HG03520 (cell line): ENCODE measurements at regions not wholly inside any gene's neighbourhood (a gene's known extent, or its start where the extent isn't known, plus 50 kb on each side); places are given as distances from the start of the nearest gene placed in this dataset.
"Not testable (repeated sequence)": the region's sequence is repeated elsewhere in the genome, so short reads cannot be mapped to it uniquely, and the experiment has no call there.

Experiments
- ATAC-seq: cut with Tn5 transposase; IDR thresholded peaks from one replicate; pipeline ENCODE4 v1.9.1; 2021; ENCODE audit warnings: mild to moderate bottlenecking, moderate library complexity; ENCODE audit not compliant: unreplicated experiment

DNA sequence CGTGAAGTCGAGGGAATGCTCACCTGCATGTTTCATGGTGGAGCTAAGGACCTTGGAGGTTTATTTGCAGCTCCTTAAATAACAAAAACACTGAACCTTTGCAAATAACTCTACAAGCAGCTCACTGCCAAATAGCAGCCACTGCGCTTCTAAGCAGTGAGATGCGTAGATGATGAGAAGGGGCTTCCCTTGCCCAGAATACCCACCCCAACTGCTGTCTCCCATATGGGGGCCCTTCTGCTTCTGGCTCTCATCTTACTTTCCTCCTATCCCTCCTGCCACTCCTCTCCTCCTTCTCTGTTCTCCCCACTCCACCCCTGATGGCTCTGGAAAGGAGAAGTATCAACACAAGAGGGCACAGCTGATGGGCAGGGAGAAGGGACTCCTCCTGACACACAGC, 193.3 kb upstream of the SSTR4 start:
- ATAC-seq, result no peak

- no peak for ATAC-seq
Measured at GRCh38 chr20:22842793-22843192, 192.3 kb upstream of the SSTR4 start.

DNA sequence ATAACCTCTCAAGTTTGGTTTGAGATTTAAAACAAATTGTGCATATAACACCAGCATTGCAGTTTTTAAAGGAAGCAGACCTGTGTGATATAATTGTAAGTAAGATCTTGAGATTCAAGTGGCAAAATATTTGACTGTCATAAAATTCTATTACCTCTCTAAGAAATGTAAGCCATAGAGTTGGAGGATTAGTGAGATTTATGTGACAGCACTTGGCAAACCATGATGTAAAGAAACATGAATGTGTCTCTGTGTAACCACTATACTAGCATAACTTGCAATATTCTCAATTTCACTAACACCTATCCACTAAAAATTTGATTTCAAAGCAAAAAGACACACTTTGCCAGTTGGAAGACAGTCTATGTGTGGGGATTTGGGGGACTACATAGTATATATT, 190.2 kb upstream of the SSTR4 start:
- no peak for ATAC-seq

- no peak for ATAC-seq
Measured at GRCh38 chr20:22846863-22847262, 188.2 kb upstream of the SSTR4 start.

DNA sequence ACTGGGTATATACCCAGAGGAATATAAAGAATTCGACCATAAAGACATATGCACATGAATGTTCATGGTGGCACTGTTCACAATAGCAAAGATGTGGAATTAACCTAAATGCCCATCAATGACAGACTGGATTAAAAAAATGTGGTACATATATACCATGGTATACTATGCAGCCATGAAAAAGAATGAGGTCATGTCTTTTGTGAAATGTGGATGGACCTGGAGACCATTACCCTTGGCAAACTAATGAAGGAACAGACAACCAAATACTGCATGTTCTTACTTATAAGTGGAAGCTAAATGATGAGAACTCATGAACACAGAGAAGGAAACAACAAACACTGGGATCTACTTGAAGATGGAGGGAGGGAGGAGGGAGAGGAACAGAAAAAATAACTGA, 186.7 kb upstream of the SSTR4 start:
- ATAC-seq, result no peak

- ATAC-seq, result not testable (repeated sequence)
Measured at GRCh38 chr20:22851679-22852346, 183.3 kb upstream of the SSTR4 start.

DNA sequence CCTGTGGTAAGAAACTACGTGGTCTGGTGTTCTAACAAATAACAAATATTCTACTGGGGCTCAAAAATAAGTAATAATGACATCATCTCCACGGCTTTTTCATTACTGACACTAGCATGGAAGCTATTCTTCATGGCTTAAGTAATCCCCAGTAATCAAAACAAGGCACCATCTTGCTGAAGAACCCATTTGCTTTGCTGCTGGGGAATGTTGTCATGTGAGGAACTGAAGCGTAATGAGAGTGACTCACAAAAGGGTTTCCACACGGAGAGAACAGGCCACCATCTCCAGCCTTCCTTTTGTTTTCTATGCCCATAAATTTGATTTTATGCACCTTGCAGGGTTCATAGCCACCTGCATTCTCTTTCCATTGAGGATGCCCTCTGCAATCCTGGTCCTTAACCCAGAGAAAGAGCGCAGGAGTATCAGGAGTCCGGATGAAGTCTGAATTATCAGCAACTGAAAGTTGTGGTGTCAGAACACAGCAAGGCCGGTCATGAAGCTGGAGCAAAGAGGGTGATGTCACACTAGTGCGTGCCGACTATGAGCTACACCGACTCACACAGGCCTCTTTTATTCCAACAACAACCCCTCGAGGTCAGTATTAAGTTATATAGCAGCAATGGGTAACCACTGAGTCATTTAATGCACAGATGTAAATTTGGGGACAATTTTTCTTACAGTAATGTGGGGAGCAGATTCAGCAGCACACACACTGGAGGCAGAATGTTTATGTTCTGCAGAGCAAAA, 173.7 kb upstream of the SSTR4 start:
- no peak for ATAC-seq

DNA sequence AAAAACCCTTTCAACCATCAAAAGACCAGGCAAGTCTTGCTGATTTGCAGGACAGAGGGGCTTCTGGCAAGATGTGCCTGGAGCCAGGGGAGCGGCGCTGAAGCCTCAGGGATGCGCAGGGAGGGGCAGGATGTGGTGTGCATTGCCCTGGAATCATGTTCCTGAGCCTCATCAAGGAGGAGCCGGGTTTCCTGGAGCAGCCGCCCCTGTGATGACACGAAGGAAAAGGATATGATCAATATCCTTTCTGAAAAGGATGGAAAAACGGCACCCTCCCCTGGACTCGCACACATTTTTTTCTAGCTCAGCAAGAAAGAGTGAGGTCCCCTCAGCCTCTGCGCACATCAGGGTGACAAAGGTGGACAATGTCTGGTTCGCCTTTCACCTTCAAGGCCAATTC, 173.1 kb upstream of the SSTR4 start:
- no peak for ATAC-seq

DNA sequence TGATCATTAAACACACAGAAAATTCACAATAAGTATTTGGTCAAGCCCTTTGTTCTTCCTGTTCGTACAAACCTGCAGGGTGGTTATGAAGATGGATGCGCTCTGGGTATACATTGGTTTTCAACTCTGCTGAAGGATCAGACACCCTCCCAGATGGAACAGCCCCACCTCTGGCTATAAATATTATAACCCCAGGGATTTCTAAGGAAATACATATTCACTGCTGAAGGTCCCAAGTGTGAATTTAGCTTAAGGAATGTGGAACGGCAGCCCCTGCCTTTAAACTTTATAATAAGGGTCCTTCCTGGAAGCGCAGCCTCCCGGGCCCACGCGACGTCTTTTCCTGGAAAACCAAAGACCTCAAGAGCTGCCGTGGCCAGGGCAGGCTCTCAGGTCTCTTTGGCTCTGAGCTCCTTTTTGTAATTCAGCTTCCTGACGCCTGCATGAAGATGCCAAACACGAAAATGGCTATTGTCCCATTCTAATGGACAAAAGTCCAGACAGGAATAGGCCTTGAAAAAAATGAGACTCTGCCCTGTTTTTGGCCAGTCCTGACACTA, 172.4 kb upstream of the SSTR4 start:
- no peak for ATAC-seq

DNA sequence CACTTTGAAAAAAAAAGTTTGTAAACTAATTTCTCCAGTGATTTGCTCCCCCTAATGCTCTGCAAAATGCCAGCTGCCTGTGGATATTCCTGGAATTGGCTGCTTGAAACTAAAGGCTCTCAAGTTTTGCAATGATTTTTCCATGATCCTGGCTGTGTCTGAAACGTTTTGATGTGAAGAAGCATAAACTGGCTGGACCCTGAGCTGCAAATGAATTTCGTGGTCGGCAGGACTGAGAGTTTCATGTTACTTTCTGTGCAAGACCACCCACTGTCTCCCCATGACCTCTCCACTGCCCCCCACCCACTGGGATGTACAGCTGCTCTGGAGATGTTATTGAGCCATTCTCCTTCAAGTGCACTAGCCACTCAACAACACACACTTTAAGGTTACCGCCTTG, 171.3 kb upstream of the SSTR4 start:
- ATAC-seq, result no peak

- no peak for ATAC-seq
Measured at GRCh38 chr20:22866812-22867341, 168.2 kb upstream of the SSTR4 start.

DNA sequence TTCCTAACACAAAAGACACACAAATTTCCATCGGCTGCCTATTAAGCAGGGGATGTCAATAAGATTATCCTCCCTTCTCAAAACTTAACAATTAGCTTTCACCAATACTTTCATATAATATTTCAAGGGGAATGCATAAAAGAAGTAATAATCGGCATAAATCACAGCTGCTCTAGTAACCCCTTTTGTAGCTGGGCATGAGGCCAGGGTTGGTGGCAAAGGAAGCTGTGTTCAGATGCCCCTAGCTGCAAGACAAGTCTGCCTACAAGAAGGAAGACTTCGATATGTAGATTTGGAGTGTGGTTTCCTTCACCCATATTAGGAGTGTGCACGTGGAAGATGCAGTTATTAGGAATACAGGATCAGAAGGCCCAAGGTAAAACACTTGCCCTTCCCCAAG, 156.9 kb upstream of the SSTR4 start:
- no peak for ATAC-seq

DNA sequence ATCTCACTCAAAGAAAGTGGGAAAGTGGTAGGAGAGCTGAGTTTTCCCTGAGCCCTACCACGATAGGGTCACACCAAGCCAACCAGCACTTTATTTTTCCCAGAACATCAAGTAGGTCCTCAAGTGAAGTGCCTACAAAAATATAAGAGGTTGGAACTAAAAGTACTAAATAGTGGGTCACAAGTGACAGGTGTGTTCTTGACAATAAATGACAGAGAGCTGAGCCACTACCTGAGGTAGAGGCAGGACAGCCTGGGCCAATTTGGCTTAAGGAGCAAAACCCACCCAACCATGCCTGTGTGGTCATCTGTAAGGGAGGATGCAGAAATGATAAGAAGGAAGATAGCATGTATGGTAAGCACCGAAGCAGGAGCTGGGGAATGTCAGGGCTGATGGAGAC, 154.8 kb upstream of the SSTR4 start:
- ATAC-seq, result no peak

DNA sequence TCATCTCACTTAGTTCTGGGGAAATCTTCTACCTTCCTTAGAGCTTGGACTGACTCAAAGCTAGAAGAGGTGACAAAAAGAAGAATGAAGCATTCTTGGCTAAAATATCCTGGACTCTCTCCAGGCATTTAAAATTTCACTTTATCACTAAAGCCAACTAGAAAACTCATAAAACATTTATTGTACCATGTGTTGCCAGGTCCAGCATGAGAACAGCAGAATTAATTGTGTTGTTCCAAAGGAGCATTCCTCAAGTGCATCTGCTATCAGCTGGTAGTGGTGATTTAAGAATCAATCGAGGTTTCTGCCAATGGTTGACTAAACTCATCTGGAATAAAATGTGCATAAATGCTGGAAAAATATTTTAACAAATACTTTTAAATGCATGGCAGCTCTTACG, 147.3 kb upstream of the SSTR4 start:
- no peak for ATAC-seq

- no peak for ATAC-seq
Measured at GRCh38 chr20:22890594-22891300, 144.4 kb upstream of the SSTR4 start.

DNA sequence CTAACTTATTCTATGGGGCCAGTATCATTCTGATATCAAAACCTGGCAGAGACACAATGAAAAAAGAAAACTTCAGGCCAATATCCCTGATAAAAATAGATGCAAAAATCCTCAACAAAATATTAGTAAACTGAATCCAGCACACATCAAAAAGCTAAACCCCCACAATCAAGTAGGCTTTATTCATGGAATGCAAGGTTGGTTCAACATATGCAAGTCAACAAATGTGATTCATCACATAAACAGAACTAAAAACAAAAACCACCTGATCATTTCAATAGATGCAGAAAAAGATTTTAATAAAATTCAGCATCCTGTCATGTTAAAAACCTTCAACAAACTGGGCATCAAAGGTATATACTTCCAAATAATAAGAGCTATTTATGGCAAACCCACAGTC, 133.9 kb upstream of the SSTR4 start:
- no peak for ATAC-seq

- no peak for ATAC-seq
Measured at GRCh38 chr20:22901921-22902320, 133.2 kb upstream of the SSTR4 start.

DNA sequence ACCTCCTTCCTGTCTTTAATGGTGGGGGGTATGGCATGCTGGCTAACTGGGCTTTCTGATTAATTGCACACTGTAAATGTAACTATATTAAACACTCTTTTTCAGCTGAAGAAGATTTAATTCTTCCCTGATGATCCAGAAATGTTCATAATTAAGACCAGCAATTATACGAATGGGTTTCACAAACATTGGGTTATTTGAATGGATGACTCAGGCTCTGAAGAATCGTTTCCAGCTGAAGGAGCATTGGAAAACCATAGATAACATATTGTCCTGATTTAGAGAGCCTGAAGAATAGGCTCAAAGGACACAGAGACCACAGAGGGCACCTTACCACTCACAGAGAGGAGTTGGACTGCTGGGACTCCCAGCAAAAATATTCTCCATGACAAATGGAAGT, 130.7 kb upstream of the SSTR4 start:
- no peak for ATAC-seq

GRCh38 chr20:22904905-22905304, 130.2 kb upstream of the SSTR4 start:
- ATAC-seq, result no peak

DNA sequence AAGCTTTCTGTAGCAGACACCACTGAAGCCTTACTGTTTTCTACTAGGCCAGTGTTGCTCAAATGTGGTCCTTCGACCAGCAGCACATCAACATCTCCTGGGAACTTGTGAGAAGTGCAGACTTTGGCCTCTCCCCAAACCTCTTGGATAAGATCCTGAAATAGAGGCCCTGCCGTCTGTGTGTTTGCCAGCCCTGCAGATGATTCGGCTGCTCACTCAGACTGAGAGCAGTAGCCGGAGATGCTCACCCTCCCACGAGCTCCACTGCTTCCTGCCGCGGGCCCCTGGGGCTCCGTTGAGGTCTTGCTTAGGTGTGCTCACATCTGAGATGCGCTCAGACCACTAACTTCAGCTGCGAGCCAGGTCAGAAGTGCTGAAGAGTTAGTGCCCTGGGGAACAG, 129.5 kb upstream of the SSTR4 start:
- no peak for ATAC-seq

GRCh38 chr20:22908437-22908836, 126.7 kb upstream of the SSTR4 start:
- no peak for ATAC-seq

- ATAC-seq, result no peak
Measured at GRCh38 chr20:22908944-22909343, 126.2 kb upstream of the SSTR4 start.
